ENCODE measurements at regions not wholly inside any gene's neighbourhood (a gene's known extent, or its start where the extent isn't known, plus 50 kb on each side); places are given as distances from the start of the nearest gene placed in this dataset.
"Not testable (repeated sequence)": the region's sequence is repeated elsewhere in the genome, so short reads cannot be mapped to it uniquely, and the experiment has no call there.

DNA sequence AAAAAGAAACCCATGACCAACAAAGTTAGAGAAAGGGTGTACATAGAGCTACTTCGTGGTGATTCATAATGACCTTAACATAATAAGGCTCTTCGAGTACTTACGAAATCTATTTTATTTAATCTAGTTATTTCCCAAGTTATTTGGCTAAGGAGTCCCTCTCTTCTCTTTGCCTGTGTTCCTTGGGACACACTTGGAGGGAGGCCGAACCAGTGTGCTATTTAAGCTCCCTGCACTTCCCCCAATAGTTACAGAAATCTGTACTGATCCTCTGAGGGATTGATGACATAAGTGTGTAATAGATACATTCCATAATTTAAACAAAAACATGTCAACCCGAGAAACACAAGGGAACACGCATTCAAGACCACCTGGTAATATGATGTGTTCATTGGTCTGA is 351.1 kb downstream of the GATA3 start:
- Histone ChIP-seq H3K4me1 (ENCODE audit: control insufficient read depth in 2 of 2, insufficient read depth in 2 of 2, low read length in 1 of 2) (no peaks in the 10 kb centered on the region), H3K4me3 (ENCODE audit: low read depth in 1 of 2, low read length in 2 of 2) (no peak overlapping the region), H3K27ac (ENCODE audit: low read depth in 2 of 2, low read length in 1 of 2) (no peak overlapping the region), H3K36me3 (ENCODE audit: control insufficient read depth in 2 of 2, insufficient read depth in 2 of 2, low read length in 1 of 2) (no peaks in the 10 kb centered on the region), H3K9me3 (ENCODE audit: control insufficient read depth in 2 of 2, insufficient read depth in 1 of 2, low read depth in 1 of 2, low read length in 1 of 2) (no peaks in the 10 kb centered on the region), H3K27me3 (ENCODE audit: control insufficient read depth in 1 of 2, insufficient read depth in 2 of 2, low read length in 2 of 2) (no peaks in the 10 kb centered on the region)
- WGBS, 2 donors, result 69 to 78% methylated on average over 6 of the region's 6 CpGs

DNA sequence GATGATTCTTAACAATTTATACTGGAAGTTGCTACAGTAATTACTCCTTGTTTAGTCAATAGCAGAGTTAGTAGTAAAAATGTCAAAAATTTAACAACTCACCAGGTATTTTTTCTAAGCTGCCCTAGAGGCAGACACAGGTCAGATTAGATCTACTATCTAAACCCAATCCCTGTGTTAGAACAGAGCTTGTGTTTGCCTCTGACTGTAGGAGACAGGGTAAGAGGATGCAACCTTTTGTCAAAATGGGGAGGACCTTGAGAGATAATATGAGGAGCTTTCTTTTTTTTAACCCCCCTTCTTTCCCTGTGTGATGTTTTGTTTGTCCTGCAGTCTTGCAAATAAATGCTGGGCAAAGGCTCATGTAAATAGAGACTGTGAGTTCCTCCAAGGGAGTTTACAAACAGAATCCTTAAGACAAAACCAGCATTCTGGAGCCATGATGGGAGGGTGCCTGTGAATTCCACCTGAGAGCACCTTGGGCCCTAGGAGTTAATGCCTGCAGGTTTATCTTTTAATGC is 353.1 kb downstream of the GATA3 start:
- Histone ChIP-seq H3K9me3 (ENCODE audit: control insufficient read depth in 2 of 2, insufficient read depth in 1 of 2, low read depth in 1 of 2, low read length in 1 of 2) (no peaks in the 10 kb centered on the region), H3K36me3 (ENCODE audit: control insufficient read depth in 2 of 2, insufficient read depth in 2 of 2, low read length in 1 of 2) (no peaks in the 10 kb centered on the region), H3K27me3 (ENCODE audit: control insufficient read depth in 1 of 2, insufficient read depth in 2 of 2, low read length in 2 of 2) (no peaks in the 10 kb centered on the region), H3K27ac (ENCODE audit: low read depth in 2 of 2, low read length in 1 of 2) (no peak overlapping the region), H3K4me1 (ENCODE audit: control insufficient read depth in 2 of 2, insufficient read depth in 2 of 2, low read length in 1 of 2) (no peaks in the 10 kb centered on the region), H3K4me3 (ENCODE audit: low read depth in 1 of 2, low read length in 2 of 2) (no peak overlapping the region)

DNA sequence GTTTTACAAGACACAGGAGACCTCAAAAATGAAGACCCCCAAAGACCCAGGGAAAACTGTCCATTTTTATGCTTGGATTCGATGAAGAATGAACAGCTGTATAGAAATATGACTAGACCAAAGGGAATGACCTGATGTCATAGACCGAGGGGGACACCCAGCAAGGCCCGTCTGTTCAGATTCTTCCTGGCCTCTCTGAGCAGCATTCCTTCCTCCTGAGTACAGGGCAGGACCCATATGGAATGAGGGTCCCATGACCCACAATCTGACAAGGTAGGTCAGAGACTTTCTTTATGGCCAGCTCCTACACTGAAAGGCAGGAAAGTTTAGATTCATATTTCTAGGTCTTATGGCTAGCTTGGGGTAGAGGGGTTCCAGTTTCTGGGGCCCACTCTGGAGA is 356.0 kb downstream of the GATA3 start:
- WGBS, 2 donors, result 73 to 79% methylated on average over 3 of the region's 3 CpGs
- Histone ChIP-seq H3K4me3 (ENCODE audit: low read depth in 1 of 2, low read length in 2 of 2) (no peak overlapping the region), H3K4me1 (ENCODE audit: control insufficient read depth in 2 of 2, insufficient read depth in 2 of 2, low read length in 1 of 2) (no peaks in the 10 kb centered on the region), H3K36me3 (ENCODE audit: control insufficient read depth in 2 of 2, insufficient read depth in 2 of 2, low read length in 1 of 2) (no peaks in the 10 kb centered on the region), H3K9me3 (ENCODE audit: control insufficient read depth in 2 of 2, insufficient read depth in 1 of 2, low read depth in 1 of 2, low read length in 1 of 2) (no peaks in the 10 kb centered on the region), H3K27ac (ENCODE audit: low read depth in 2 of 2, low read length in 1 of 2) (no peak overlapping the region), H3K27me3 (ENCODE audit: control insufficient read depth in 1 of 2, insufficient read depth in 2 of 2, low read length in 2 of 2) (no peaks in the 10 kb centered on the region)

DNA sequence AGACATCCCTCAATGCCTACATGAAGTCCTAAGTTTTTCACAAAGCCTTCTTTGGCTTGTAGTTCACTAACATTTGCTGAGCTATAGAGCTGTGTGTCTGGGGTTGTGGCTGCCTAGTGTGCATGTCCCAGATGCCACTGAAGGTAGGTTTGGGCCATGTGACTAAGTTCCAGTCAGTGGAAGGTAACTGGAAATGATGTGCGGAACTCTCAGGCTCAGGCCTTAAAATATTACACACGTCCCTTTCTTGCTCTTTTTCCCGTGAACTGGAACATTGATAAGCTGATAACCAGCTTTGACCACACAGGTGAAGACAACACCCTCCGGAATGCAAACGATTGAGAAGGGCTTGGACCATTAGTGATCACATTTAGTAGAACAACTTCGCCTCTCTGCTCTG is 358.1 kb downstream of the GATA3 start:
- Histone ChIP-seq H3K9me3 (ENCODE audit: control insufficient read depth in 2 of 2, insufficient read depth in 1 of 2, low read depth in 1 of 2, low read length in 1 of 2) (no peaks in the 10 kb centered on the region), H3K27ac (ENCODE audit: low read depth in 2 of 2, low read length in 1 of 2) (no peak overlapping the region), H3K27me3 (ENCODE audit: control insufficient read depth in 1 of 2, insufficient read depth in 2 of 2, low read length in 2 of 2) (no peaks in the 10 kb centered on the region), H3K36me3 (ENCODE audit: control insufficient read depth in 2 of 2, insufficient read depth in 2 of 2, low read length in 1 of 2) (no peaks in the 10 kb centered on the region), H3K4me3 (ENCODE audit: low read depth in 1 of 2, low read length in 2 of 2) (no peak overlapping the region), H3K4me1 (ENCODE audit: control insufficient read depth in 2 of 2, insufficient read depth in 2 of 2, low read length in 1 of 2) (no peaks in the 10 kb centered on the region)
- 76 to 90% methylated on average over 6 of the region's 6 CpGs for WGBS, 2 donors

DNA sequence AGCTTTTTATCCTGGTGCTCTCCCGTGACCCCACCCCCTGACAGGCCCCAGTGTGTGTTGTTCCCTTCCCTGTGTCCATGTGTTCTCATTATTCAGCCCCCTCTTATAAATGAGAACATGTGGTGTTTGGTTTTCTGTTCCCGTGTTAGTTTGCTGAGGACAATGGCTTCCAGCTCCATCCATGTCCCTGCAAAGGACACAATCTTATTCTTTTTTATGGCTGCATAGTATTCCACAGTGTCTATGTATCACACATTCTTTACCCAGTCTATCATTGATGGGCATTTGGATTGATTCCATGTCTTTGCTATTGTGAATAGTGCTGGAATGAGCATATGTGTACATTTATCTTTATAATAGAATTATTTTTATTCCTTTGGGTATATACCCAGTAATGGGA is 360.5 kb downstream of the GATA3 start:
- WGBS, 2 donors, result 79 to 88% methylated on average over 2 of the region's 2 CpGs
- not testable (repeated sequence) for H3K9me3 ChIP-seq (ENCODE audit: control insufficient read depth in 2 of 2, insufficient read depth in 1 of 2, low read depth in 1 of 2, low read length in 1 of 2); H3K27ac ChIP-seq (ENCODE audit: low read depth in 2 of 2, low read length in 1 of 2); H3K36me3 ChIP-seq (ENCODE audit: control insufficient read depth in 2 of 2, insufficient read depth in 2 of 2, low read length in 1 of 2); H3K4me1 ChIP-seq (ENCODE audit: control insufficient read depth in 2 of 2, insufficient read depth in 2 of 2, low read length in 1 of 2); H3K27me3 ChIP-seq (ENCODE audit: control insufficient read depth in 1 of 2, insufficient read depth in 2 of 2, low read length in 2 of 2); H3K4me3 ChIP-seq (ENCODE audit: low read depth in 1 of 2, low read length in 2 of 2)

DNA sequence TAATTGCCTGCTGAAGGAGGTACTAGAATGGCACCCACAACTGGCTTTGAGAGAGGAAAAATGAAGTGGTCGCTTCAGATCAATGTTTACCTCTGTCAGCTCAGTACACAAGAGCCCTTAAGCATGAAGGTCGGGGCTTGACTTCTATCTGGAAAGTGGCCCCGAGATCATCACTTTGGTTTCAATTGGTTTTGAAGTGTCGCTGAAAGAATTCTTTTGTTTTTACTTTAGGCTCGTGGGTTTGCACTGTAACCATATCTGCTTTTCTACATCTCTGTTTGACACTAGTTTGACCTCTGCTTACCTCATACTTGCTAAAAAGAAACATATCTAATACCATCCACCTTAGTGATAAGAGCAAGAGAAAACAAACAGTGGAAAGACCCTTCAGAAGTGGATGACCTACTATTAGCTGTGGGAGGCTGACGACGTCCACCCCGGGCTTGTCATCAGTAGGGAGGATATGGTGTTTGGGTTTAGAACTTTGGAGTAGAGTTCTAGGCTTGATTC is 361.8 kb downstream of the GATA3 start:
- Histone ChIP-seq H3K4me1 (ENCODE audit: control insufficient read depth in 2 of 2, insufficient read depth in 2 of 2, low read length in 1 of 2) (no peaks in the 10 kb centered on the region), H3K27me3 (ENCODE audit: control insufficient read depth in 1 of 2, insufficient read depth in 2 of 2, low read length in 2 of 2) (no peaks in the 10 kb centered on the region), H3K4me3 (ENCODE audit: low read depth in 1 of 2, low read length in 2 of 2) (no peak overlapping the region), H3K9me3 (ENCODE audit: control insufficient read depth in 2 of 2, insufficient read depth in 1 of 2, low read depth in 1 of 2, low read length in 1 of 2) (no peaks in the 10 kb centered on the region), H3K36me3 (ENCODE audit: control insufficient read depth in 2 of 2, insufficient read depth in 2 of 2, low read length in 1 of 2) (no peaks in the 10 kb centered on the region), H3K27ac (ENCODE audit: low read depth in 2 of 2, low read length in 1 of 2) (no peak overlapping the region)
- WGBS, 2 donors, result 24 to 36% methylated on average over 8 of the region's 8 CpGs

DNA sequence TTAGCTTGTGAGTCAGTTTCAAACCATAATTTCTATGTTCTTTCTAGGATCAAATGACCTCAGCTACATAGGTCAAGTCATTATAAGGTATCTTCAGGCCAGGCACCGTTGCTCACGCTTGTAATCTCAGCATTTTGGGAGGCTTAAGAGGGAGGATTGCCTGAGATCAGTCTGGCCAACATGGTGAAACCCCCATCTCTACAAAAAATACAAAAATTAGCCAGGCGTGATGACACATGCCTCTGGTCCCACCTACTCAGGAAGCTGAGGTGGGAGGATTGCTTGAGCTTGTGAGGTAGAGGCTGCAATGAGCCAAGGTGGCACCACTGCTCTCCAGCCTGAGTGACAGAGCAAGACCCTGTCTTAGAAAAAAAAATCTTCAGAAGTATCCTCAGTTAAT is 362.3 kb downstream of the GATA3 start:
- H3K27ac ChIP-seq (ENCODE audit: low read depth in 2 of 2, low read length in 1 of 2), result no peak overlapping the region
- no peaks in the 10 kb centered on the region for H3K36me3 ChIP-seq (ENCODE audit: control insufficient read depth in 2 of 2, insufficient read depth in 2 of 2, low read length in 1 of 2)
- no peak overlapping the region for H3K4me3 ChIP-seq (ENCODE audit: low read depth in 1 of 2, low read length in 2 of 2)
- H3K9me3 ChIP-seq (ENCODE audit: control insufficient read depth in 2 of 2, insufficient read depth in 1 of 2, low read depth in 1 of 2, low read length in 1 of 2), result no peaks in the 10 kb centered on the region
- H3K27me3 ChIP-seq (ENCODE audit: control insufficient read depth in 1 of 2, insufficient read depth in 2 of 2, low read length in 2 of 2), result no peaks in the 10 kb centered on the region
- WGBS, 2 donors, result 76 to 87% methylated on average over 3 of the region's 3 CpGs
- no peaks in the 10 kb centered on the region for H3K4me1 ChIP-seq (ENCODE audit: control insufficient read depth in 2 of 2, insufficient read depth in 2 of 2, low read length in 1 of 2)

DNA sequence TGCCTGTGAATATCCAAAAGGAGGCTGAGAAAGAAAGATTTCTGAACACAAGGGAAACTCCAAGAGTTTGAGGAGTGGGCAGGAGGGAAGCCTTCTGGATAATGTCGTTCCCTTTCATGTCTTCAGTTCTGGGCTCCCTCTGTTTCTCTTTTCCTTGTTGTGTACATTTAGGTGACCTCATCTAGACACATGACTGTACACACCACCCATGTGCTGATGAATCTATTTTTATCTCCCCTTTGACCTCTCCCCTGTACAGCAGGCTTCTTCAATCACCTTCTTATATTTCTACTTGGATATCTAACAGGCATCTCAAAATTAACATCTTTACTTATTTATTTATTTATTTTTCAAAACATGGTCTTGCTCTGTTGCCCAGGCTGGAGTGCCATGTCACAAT is 363.1 kb downstream of the GATA3 start:
- no peaks in the 10 kb centered on the region for H3K4me1 ChIP-seq (ENCODE audit: control insufficient read depth in 2 of 2, insufficient read depth in 2 of 2, low read length in 1 of 2)
- no peak overlapping the region for H3K27ac ChIP-seq (ENCODE audit: low read depth in 2 of 2, low read length in 1 of 2)
- no peaks in the 10 kb centered on the region for H3K9me3 ChIP-seq (ENCODE audit: control insufficient read depth in 2 of 2, insufficient read depth in 1 of 2, low read depth in 1 of 2, low read length in 1 of 2)
- no peaks in the 10 kb centered on the region for H3K36me3 ChIP-seq (ENCODE audit: control insufficient read depth in 2 of 2, insufficient read depth in 2 of 2, low read length in 1 of 2)
- no peaks in the 10 kb centered on the region for H3K27me3 ChIP-seq (ENCODE audit: control insufficient read depth in 1 of 2, insufficient read depth in 2 of 2, low read length in 2 of 2)
- no peak overlapping the region for H3K4me3 ChIP-seq (ENCODE audit: low read depth in 1 of 2, low read length in 2 of 2)
- WGBS, 2 donors, result 64 to 67% methylated on average over 1 of the region's 1 CpG

DNA sequence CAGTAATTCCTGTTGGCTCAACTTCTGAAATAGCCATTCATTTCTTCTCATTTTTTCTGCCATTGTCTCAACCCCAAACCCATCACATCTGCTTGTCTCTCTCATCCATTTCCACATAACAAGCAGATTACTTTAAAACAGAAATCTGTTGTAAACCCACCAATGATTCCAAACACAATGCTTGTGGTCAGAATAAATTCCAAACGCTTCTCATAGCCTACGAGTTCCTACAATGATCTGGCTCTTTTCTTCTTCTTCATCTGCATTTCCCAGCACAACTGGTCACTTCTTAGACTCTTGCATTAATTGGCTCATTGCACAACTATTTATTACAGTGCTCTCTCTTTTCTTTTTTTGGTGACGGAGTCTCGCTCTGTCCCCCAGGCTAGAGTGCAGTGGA is 364.1 kb downstream of the GATA3 start:
- 80 to 93% methylated on average over 4 of the region's 4 CpGs for WGBS, 2 donors
- no peaks in the 10 kb centered on the region for H3K36me3 ChIP-seq (ENCODE audit: control insufficient read depth in 2 of 2, insufficient read depth in 2 of 2, low read length in 1 of 2)

DNA sequence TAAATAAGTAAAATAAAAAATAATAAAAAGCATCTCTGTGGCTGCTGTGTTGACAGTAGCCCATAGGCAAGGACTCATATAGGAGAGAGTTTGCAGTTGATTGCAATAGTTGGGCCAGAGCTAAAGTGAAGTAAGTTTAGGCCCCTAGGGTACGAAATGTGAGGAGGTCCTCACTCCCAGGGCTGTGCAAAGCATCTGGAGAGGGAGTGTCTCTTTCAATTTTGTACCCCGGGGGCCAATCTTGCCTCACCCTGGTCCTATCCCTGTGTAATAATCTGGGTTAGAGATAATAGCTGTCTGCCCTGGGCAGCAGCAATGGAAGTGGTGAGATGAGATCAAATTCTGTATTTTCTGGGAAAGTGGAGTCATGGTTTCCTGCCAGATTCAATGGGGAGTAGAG is 365.7 kb downstream of the GATA3 start:
- Histone ChIP-seq H3K4me3 (ENCODE audit: low read depth in 1 of 2, low read length in 2 of 2) (no peak overlapping the region), H3K4me1 (ENCODE audit: control insufficient read depth in 2 of 2, insufficient read depth in 2 of 2, low read length in 1 of 2) (no peaks in the 10 kb centered on the region), H3K36me3 (ENCODE audit: control insufficient read depth in 2 of 2, insufficient read depth in 2 of 2, low read length in 1 of 2) (no peaks in the 10 kb centered on the region), H3K27me3 (ENCODE audit: control insufficient read depth in 1 of 2, insufficient read depth in 2 of 2, low read length in 2 of 2) (no peaks in the 10 kb centered on the region), H3K27ac (ENCODE audit: low read depth in 2 of 2, low read length in 1 of 2) (no peak overlapping the region), H3K9me3 (ENCODE audit: control insufficient read depth in 2 of 2, insufficient read depth in 1 of 2, low read depth in 1 of 2, low read length in 1 of 2) (no peaks in the 10 kb centered on the region)
- 87% methylated on average over 2 of the region's 2 CpGs for WGBS, 2 donors

More for the DNA sequence above, 364.1 kb downstream of the GATA3 start:
- no peak overlapping the region for H3K27ac ChIP-seq (ENCODE audit: low read depth in 2 of 2, low read length in 1 of 2)
- no peak overlapping the region for H3K4me3 ChIP-seq (ENCODE audit: low read depth in 1 of 2, low read length in 2 of 2)
- H3K27me3 ChIP-seq (ENCODE audit: control insufficient read depth in 1 of 2, insufficient read depth in 2 of 2, low read length in 2 of 2), result no peaks in the 10 kb centered on the region
- no peaks in the 10 kb centered on the region for H3K9me3 ChIP-seq (ENCODE audit: control insufficient read depth in 2 of 2, insufficient read depth in 1 of 2, low read depth in 1 of 2, low read length in 1 of 2)
- H3K4me1 ChIP-seq (ENCODE audit: control insufficient read depth in 2 of 2, insufficient read depth in 2 of 2, low read length in 1 of 2), result no peaks in the 10 kb centered on the region

All from esophagus (tissue), 2 donors.